OCI-M2 (cell line): ENCODE measurements at regions not wholly inside any gene's neighbourhood (a gene's known extent, or its start where the extent isn't known, plus 50 kb on each side); places are given as distances from the start of the nearest gene placed in this dataset.

ENCODE experiments used
- DNase-seq: peaks from one replicate; lab custom pipeline; 2025; ENCODE audit not compliant: unreplicated experiment; lab: John Stamatoyannopoulos, UW

GRCh38 chr3:84039099-84039498, 919.7 kb upstream of the CADM2 start:
- DNase-seq, result no peak

GRCh38 chr3:84042399-84043106, 916.2 kb upstream of the CADM2 start:
- no peak for DNase-seq

- DNase-seq, result no peak
Observed at GRCh38 chr3:84066915-84067314, 891.9 kb upstream of the CADM2 start.

GRCh38 chr3:84073664-84074063, 885.1 kb upstream of the CADM2 start:
- DNase-seq, result no peak

- no peak for DNase-seq
Observed at GRCh38 chr3:84074767-84075166, 884.0 kb upstream of the CADM2 start.

- DNase-seq, result no peak
Observed at GRCh38 chr3:84077479-84077878, 881.3 kb upstream of the CADM2 start.

GRCh38 chr3:84082726-84083125, 876.1 kb upstream of the CADM2 start:
- no peak for DNase-seq

- DNase-seq, result no peak
Observed at GRCh38 chr3:84092907-84093306, 865.9 kb upstream of the CADM2 start.

- no peak for DNase-seq
Observed at GRCh38 chr3:84096188-84096587, 862.6 kb upstream of the CADM2 start.

- no peak for DNase-seq
Observed at GRCh38 chr3:84100861-84101260, 857.9 kb upstream of the CADM2 start.

- DNase-seq, result no peak
Observed at GRCh38 chr3:84108442-84108971, 850.3 kb upstream of the CADM2 start.

GRCh38 chr3:84109911-84110310, 848.9 kb upstream of the CADM2 start:
- DNase-seq, result no peak

GRCh38 chr3:84110787-84111186, 848.0 kb upstream of the CADM2 start:
- no peak for DNase-seq

GRCh38 chr3:84125201-84125721, 833.5 kb upstream of the CADM2 start:
- no peak for DNase-seq

- DNase-seq, result no peak
Observed at GRCh38 chr3:84125760-84126159, 833.0 kb upstream of the CADM2 start.

GRCh38 chr3:84126160-84126559, 832.6 kb upstream of the CADM2 start:
- no peak for DNase-seq

GRCh38 chr3:84128024-84128423, 830.8 kb upstream of the CADM2 start:
- no peak for DNase-seq

GRCh38 chr3:84136425-84136824, 822.4 kb upstream of the CADM2 start:
- no peak for DNase-seq

GRCh38 chr3:84140631-84141030, 818.2 kb upstream of the CADM2 start:
- no peak for DNase-seq

GRCh38 chr3:84141571-84141970, 817.2 kb upstream of the CADM2 start:
- DNase-seq, result no peak

- no peak for DNase-seq
Observed at GRCh38 chr3:84165328-84165727, 793.5 kb upstream of the CADM2 start.

GRCh38 chr3:84175449-84175848, 783.3 kb upstream of the CADM2 start:
- DNase-seq, result no peak

GRCh38 chr3:84184937-84185336, 773.9 kb upstream of the CADM2 start:
- no peak for DNase-seq
